HEK293 (cell line): ENCODE measurements at regions not wholly inside any gene's neighbourhood (a gene's known extent, or its start where the extent isn't known, plus 50 kb on each side); places are given as distances from the start of the nearest gene placed in this dataset.

Experiments
- ZBTB20 ChIP-seq: fragments of 450-650 bp; formaldehyde crosslinking; IDR thresholded peaks from 2 replicates; pipeline ENCODE4 v1.5.1; 2016; ENCODE audit warnings: missing biosample characterization, missing genetic modification characterization
- ZNF621 ChIP-seq: fragments of 450-650 bp; formaldehyde crosslinking; IDR thresholded peaks from 2 replicates; pipeline ENCODE4 v1.5.1; 2017; ENCODE audit warnings: missing biosample characterization, missing genetic modification characterization
- TF ChIP-seq, protein P1 (sequence below): fragments of 450-650 bp; formaldehyde crosslinking; IDR thresholded peaks from 2 replicates; pipeline ENCODE4 v1.5.1; 2016; ENCODE audit warnings: missing biosample characterization, missing genetic modification characterization
- TF ChIP-seq, protein P2 (sequence below): fragments of 450-650 bp; formaldehyde crosslinking; IDR thresholded peaks from 2 replicates; pipeline ENCODE4 v1.5.1; 2016; ENCODE audit warnings: missing biosample characterization, missing genetic modification characterization

DNA sequence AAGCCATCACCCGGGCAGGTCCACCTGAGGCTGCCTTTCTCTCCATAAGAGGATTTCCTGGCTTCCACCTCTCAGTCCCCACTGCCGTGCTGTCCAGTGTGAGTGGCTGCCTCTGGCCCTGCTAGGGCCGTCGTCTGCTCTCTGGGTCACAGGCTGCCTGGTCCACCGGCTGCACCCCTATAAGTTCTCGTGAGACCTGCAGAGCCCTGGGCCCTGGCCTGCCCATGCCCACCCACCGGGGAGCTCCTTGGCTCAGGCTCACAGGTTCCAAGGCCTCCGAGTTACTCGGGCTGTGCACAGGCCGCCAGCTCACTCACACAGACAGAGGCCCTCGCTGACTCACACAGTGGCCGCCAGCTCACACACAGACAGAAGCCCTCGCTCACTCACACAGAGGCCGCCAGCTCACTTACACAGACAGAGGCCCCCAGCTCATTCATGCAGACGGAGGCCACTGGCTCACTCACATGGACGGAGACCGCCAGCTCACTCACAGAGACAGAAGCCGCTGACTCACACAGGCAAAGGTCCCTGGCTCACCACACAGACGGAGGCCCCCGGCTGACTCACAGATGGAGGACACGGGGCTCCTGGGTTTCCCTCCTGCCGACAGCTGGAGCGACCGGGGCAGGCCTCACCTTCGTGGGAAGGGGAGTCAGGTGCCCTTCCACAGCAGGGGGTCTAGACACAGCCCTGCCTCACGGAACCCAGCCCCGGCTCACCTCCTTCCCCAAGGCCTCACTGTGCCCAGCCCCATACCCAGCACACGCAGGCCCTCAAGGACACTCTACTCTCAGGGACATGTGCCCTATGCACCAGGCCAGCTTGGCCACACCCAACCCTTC is 334.1 kb upstream of the MYT1L start:
- no peak for TF ChIP-seq ZBTB20 (tag by site-specific recombination)
- no peak for TF ChIP-seq ZNF621 (tag by site-specific recombination)
- TF ChIP-seq, protein P1, sequence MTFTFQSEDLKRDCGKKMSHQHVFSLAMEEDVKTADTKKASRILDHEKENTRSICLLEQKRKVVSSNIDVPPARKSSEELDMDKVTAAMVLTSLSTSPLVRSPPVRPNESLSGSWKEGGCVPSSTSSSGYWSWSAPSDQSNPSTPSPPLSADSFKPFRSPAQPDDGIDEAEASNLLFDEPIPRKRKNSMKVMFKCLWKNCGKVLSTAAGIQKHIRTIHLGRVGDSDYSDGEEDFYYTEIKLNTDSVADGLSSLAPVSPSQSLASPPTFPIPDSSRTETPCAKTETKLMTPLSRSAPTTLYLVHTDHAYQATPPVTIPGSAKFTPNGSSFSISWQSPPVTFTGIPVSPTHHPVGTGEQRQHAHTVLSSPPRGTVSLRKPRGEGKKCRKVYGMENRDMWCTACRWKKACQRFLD (tag by site-specific recombination), result no peak
- TF ChIP-seq, protein P2, sequence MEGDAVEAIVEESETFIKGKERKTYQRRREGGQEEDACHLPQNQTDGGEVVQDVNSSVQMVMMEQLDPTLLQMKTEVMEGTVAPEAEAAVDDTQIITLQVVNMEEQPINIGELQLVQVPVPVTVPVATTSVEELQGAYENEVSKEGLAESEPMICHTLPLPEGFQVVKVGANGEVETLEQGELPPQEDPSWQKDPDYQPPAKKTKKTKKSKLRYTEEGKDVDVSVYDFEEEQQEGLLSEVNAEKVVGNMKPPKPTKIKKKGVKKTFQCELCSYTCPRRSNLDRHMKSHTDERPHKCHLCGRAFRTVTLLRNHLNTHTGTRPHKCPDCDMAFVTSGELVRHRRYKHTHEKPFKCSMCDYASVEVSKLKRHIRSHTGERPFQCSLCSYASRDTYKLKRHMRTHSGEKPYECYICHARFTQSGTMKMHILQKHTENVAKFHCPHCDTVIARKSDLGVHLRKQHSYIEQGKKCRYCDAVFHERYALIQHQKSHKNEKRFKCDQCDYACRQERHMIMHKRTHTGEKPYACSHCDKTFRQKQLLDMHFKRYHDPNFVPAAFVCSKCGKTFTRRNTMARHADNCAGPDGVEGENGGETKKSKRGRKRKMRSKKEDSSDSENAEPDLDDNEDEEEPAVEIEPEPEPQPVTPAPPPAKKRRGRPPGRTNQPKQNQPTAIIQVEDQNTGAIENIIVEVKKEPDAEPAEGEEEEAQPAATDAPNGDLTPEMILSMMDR (tag by site-specific recombination), result no peak
